ENCODE measurements at regions not wholly inside any gene's neighbourhood (a gene's known extent, or its start where the extent isn't known, plus 50 kb on each side); places are given as distances from the start of the nearest gene placed in this dataset.
"Not testable (repeated sequence)": the region's sequence is repeated elsewhere in the genome, so short reads cannot be mapped to it uniquely, and the experiment has no call there.

GRCh38 chr11:122002047-122002446, 114.0 kb downstream of the BLID start:
- TF ChIP-seq CTCF (IDR thresholded peaks at IDR 0.05): no peak
- Mint-ChIP-seq H3K4me3 (ENCODE audit: unreplicated experiment) (no peak overlapping the region), H3K36me3 (ENCODE audit: low read depth) (no peaks in the 10 kb centered on the region), H3K9me3 (ENCODE audit: low read depth) (peaks cover 10% of the 10 kb centered on the region), H3K27me3 (ENCODE audit: low read depth) (no peaks in the 10 kb centered on the region), H3K27ac (ENCODE audit: unreplicated experiment) (no peak overlapping the region), H3K4me1 (ENCODE audit: low read depth) (no peaks in the 10 kb centered on the region)
- DNase-seq (ENCODE audit: low spot score): no peak

- DNase-seq (ENCODE audit: low spot score): no peak
- no peaks in the 10 kb centered on the region for H3K27me3 Mint-ChIP-seq (ENCODE audit: low read depth)
- no peak overlapping the region for H3K27ac Mint-ChIP-seq (ENCODE audit: unreplicated experiment)
- H3K9me3 Mint-ChIP-seq (ENCODE audit: low read depth): peaks cover 11% of the 10 kb centered on the region
- H3K4me1 Mint-ChIP-seq (ENCODE audit: low read depth): no peaks in the 10 kb centered on the region
- peaks cover under 1% of the 10 kb centered on the region for H3K36me3 Mint-ChIP-seq (ENCODE audit: low read depth)
- no peak overlapping the region for H3K4me3 Mint-ChIP-seq (ENCODE audit: unreplicated experiment)
- TF ChIP-seq CTCF (IDR thresholded peaks at IDR 0.05): no peak
These were observed 116.4 kb downstream of the BLID start for GRCh38 chr11:121999651-122000050.

- Mint-ChIP-seq H3K4me3 (ENCODE audit: unreplicated experiment) (no peak overlapping the region), H3K9me3 (ENCODE audit: low read depth) (peaks cover 10% of the 10 kb centered on the region), H3K27me3 (ENCODE audit: low read depth) (no peaks in the 10 kb centered on the region), H3K27ac (ENCODE audit: unreplicated experiment) (no peak overlapping the region), H3K36me3 (ENCODE audit: low read depth) (peaks cover 3% of the 10 kb centered on the region), H3K4me1 (ENCODE audit: low read depth) (no peaks in the 10 kb centered on the region)
- no peak for TF ChIP-seq CTCF (IDR thresholded peaks at IDR 0.05)
- no peak for DNase-seq (ENCODE audit: low spot score)
These were observed 119.4 kb downstream of the BLID start for GRCh38 chr11:121996574-121996973.

- H3K27ac Mint-ChIP-seq (ENCODE audit: unreplicated experiment): no peak overlapping the region
These were observed 132.1 kb downstream of the BLID start for GRCh38 chr11:121983901-121984300.

GRCh38 chr11:121977914-121978313, 138.1 kb downstream of the BLID start:
- DNase-seq (ENCODE audit: low spot score); H3K27ac Mint-ChIP-seq (ENCODE audit: unreplicated experiment); H3K27me3 Mint-ChIP-seq (ENCODE audit: low read depth); H3K4me3 Mint-ChIP-seq (ENCODE audit: unreplicated experiment); H3K4me1 Mint-ChIP-seq (ENCODE audit: low read depth); H3K36me3 Mint-ChIP-seq (ENCODE audit: low read depth): not testable (repeated sequence)
- peaks cover 30% of the 10 kb centered on the region for H3K9me3 Mint-ChIP-seq (ENCODE audit: low read depth)

More at GRCh38 chr11:121983901-121984300, 132.1 kb downstream of the BLID start:
- Mint-ChIP-seq H3K27me3 (ENCODE audit: low read depth) (peaks cover 5% of the 10 kb centered on the region), H3K9me3 (ENCODE audit: low read depth) (peaks cover 7% of the 10 kb centered on the region), H3K4me3 (ENCODE audit: unreplicated experiment) (no peak overlapping the region), H3K4me1 (ENCODE audit: low read depth) (no peaks in the 10 kb centered on the region), H3K36me3 (ENCODE audit: low read depth) (no peaks in the 10 kb centered on the region)
- TF ChIP-seq CTCF (IDR thresholded peaks at IDR 0.05): no peak
- DNase-seq (ENCODE audit: low spot score): no peak

- TF ChIP-seq CTCF (IDR thresholded peaks at IDR 0.05): no peak
- no peak for DNase-seq (ENCODE audit: low spot score)
- H3K27me3 Mint-ChIP-seq (ENCODE audit: low read depth): no peaks in the 10 kb centered on the region
- no peaks in the 10 kb centered on the region for H3K36me3 Mint-ChIP-seq (ENCODE audit: low read depth)
- H3K4me1 Mint-ChIP-seq (ENCODE audit: low read depth): no peaks in the 10 kb centered on the region
- no peak overlapping the region for H3K27ac Mint-ChIP-seq (ENCODE audit: unreplicated experiment)
- H3K9me3 Mint-ChIP-seq (ENCODE audit: low read depth): peaks cover 11% of the 10 kb centered on the region
- no peak overlapping the region for H3K4me3 Mint-ChIP-seq (ENCODE audit: unreplicated experiment)
These were observed 147.4 kb downstream of the BLID start for GRCh38 chr11:121968638-121969037.

Data from chondrocyte (in vitro differentiated cells).